CD4-positive, alpha-beta T cell (primary cell): ENCODE measurements at regions not wholly inside any gene's neighbourhood (a gene's known extent, or its start where the extent isn't known, plus 50 kb on each side); places are given as distances from the start of the nearest gene placed in this dataset.

ENCODE experiments used
- ATAC-seq: fragments of 200-7000 bp; cut with Tn5 transposase; one replicate; pipeline ENCODE4 v1.10.0; 2022; ENCODE audit warnings: mild to moderate bottlenecking; ENCODE audit not compliant: poor library complexity
- CTCF ChIA-PET: fragments of 350-600 bp; sonication (Branson Sonifier 250); formaldehyde crosslinking; loops from one replicate; lab custom pipeline; 2021; ENCODE audit warnings: antibody characterized with exemption, inconsistent platforms; lab: Charles Lee
- POLR2A ChIA-PET: fragments of 350-600 bp; sonication (Branson Sonifier 250); formaldehyde crosslinking; loops from one replicate; lab custom pipeline; 2021; ENCODE audit warnings: antibody characterized with exemption, inconsistent platforms; lab: Charles Lee
- DNase-seq, 14 experiments: peaks; one replicate each; pipeline ENCODE4 v3.0.0-alpha.2; 2013 to 2020; ENCODE audit warnings: mixed read lengths in 2 of 14
- H3K27ac ChIP-seq, 2 donors: one replicate each; pipeline versions ENCODE4 v1.5.1 to v1.7.0; 2013; ENCODE audit warnings: low read length in 2 of 2, low read depth in 1 of 2, mild to moderate bottlenecking in 1 of 2
- H3K27me3 ChIP-seq, 2 experiments: 1 replicate in 1 of 2; 2 replicates in 1 of 2; pipeline versions ENCODE4 v1.6.1 to v1.7.0; 2013; ENCODE audit warnings: low read length in 2 of 2, control low read depth in 1 of 2, mild to moderate bottlenecking in 1 of 2, moderate library complexity in 1 of 2; ENCODE audit not compliant: insufficient read depth in 2 of 2, control insufficient read depth in 1 of 2
- H3K36me3 ChIP-seq: one replicate; pipeline ENCODE4 v1.6.1; 2013; ENCODE audit warnings: low read length, control low read depth; ENCODE audit not compliant: insufficient read depth
- H3K4me1 ChIP-seq: one replicate; pipeline ENCODE4 v1.6.1; 2013; ENCODE audit warnings: low read length, control low read depth; ENCODE audit not compliant: insufficient read depth
- H3K4me3 ChIP-seq: one replicate; pipeline ENCODE4 v1.5.1; 2013; ENCODE audit warnings: mild to moderate bottlenecking, low read length, moderate library complexity
- H3K9me3 ChIP-seq, 2 experiments: 1 replicate in 1 of 2; 2 replicates in 1 of 2; pipeline versions ENCODE4 v1.6.1 to v1.7.0; 2013; ENCODE audit warnings: low read length in 2 of 2, mild to moderate bottlenecking in 2 of 2, control low read depth in 1 of 2, moderate library complexity in 1 of 2; ENCODE audit not compliant: control insufficient read depth in 1 of 2, insufficient read depth in 1 of 2
- H3K27ac Mint-ChIP-seq: one replicate; pipeline ENCODE4 v1.8.0; 2020; ENCODE audit warnings: mixed read lengths
- H3K27me3 Mint-ChIP-seq: one replicate; pipeline ENCODE4 v1.8.0; 2021; ENCODE audit warnings: mixed read lengths
- H3K36me3 Mint-ChIP-seq: one replicate; pipeline ENCODE4 v1.8.0; 2021; ENCODE audit warnings: low read depth, mixed read lengths
- H3K4me1 Mint-ChIP-seq: one replicate; pipeline ENCODE4 v1.8.0; 2021; ENCODE audit warnings: low read depth, mixed read lengths
- H3K4me3 Mint-ChIP-seq: one replicate; pipeline ENCODE4 v1.8.0; 2020; ENCODE audit warnings: mild to moderate bottlenecking, mixed read lengths
- H3K9me3 Mint-ChIP-seq: one replicate; pipeline ENCODE4 v1.8.0; 2020; ENCODE audit warnings: mixed read lengths
- intact Hi-C, 2 experiments: fragments of 100-400 bp; cut with DNase I in 1 of 2; cut with micrococcal nuclease in 1 of 2; formaldehyde crosslinking; loops; one replicate each; pipeline versions ENCODE4 v1.15.1 to v1.9.0; 2023 to 2025; cut with DNase I, micrococcal nuclease
- TF ChIP-seq, protein P1 (sequence below): fragments of 200-600 bp; IDR thresholded peaks from one replicate; pipeline ENCODE4 v1.8.0; 2022; ENCODE audit warnings: antibody characterized with exemption, mild to moderate bottlenecking

DNA sequence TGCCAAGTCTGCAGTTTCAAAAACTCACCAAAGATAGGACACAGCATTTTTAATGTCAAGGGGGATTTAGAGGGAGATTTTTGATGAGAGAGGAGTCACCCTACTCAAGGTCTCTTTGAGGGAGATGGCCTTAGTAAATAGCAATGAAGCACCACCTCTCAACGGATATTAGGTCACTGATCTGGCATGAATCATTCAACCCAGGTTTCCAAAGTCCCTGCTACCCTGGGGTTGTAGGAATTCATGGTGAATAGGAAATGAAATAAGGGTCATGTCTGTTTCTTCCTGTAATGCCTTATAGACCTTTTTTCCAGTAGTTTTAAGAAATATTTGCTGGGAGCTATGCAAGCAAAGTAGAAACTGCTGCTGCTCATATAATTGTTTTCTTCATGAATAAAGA lies 2154.9 kb downstream of the LRRC4C start:
- H3K27ac Mint-ChIP-seq, result no peak overlapping the region
- H3K4me1 Mint-ChIP-seq, result no peaks in the 10 kb centered on the region
- ChIA-PET CTCF (no interaction called here), POLR2A (no interaction called here)
- Histone ChIP-seq H3K4me1 (no peaks in the 10 kb centered on the region), H3K27ac (no peak overlapping the region), H3K27me3 (no peaks in the 10 kb centered on the region), H3K9me3 (no peaks in the 10 kb centered on the region), H3K36me3 (no peaks in the 10 kb centered on the region), H3K4me3 (no peak overlapping the region)
- H3K4me3 Mint-ChIP-seq, result no peak overlapping the region
- no peaks in the 10 kb centered on the region for H3K36me3 Mint-ChIP-seq
- H3K9me3 Mint-ChIP-seq, result peaks cover 14% of the 10 kb centered on the region
- TF ChIP-seq, protein P1, sequence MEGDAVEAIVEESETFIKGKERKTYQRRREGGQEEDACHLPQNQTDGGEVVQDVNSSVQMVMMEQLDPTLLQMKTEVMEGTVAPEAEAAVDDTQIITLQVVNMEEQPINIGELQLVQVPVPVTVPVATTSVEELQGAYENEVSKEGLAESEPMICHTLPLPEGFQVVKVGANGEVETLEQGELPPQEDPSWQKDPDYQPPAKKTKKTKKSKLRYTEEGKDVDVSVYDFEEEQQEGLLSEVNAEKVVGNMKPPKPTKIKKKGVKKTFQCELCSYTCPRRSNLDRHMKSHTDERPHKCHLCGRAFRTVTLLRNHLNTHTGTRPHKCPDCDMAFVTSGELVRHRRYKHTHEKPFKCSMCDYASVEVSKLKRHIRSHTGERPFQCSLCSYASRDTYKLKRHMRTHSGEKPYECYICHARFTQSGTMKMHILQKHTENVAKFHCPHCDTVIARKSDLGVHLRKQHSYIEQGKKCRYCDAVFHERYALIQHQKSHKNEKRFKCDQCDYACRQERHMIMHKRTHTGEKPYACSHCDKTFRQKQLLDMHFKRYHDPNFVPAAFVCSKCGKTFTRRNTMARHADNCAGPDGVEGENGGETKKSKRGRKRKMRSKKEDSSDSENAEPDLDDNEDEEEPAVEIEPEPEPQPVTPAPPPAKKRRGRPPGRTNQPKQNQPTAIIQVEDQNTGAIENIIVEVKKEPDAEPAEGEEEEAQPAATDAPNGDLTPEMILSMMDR, result no peak
- DNase-seq, result no peak
- ATAC-seq, result no peak
- no peaks in the 10 kb centered on the region for H3K27me3 Mint-ChIP-seq
- intact Hi-C loops, result no loop called here

DNA sequence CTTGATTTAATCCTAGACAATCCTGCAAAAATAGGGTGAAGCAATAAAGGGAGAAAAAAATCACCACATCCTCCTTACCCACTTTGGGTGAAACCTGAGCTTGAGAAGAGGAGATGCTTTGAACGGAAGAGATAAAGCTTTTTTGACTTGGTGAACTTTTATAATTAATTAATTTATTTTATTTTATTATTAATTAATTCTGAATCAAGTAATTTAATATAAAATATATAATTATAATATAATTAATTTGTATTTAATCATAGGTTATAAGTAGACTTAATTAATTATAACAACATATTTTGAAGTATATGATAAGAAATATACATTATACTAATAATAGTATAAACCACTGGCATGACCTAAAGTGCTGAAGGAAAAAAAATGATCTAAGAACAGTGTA lies 2164.8 kb downstream of the LRRC4C start:
- no peaks in the 10 kb centered on the region for H3K36me3 Mint-ChIP-seq
- no peaks in the 10 kb centered on the region for H3K27me3 Mint-ChIP-seq
- ATAC-seq, result no peak
- H3K4me3 Mint-ChIP-seq, result no peak overlapping the region
- H3K4me1 Mint-ChIP-seq, result no peaks in the 10 kb centered on the region
- Histone ChIP-seq H3K27ac (no peak overlapping the region), H3K27me3 (no peaks in the 10 kb centered on the region), H3K9me3 (no peaks in the 10 kb centered on the region), H3K36me3 (no peaks in the 10 kb centered on the region), H3K4me1 (no peaks in the 10 kb centered on the region), H3K4me3 (no peak overlapping the region)
- TF ChIP-seq, protein P1, result no peak
- H3K27ac Mint-ChIP-seq, result no peak overlapping the region
- peaks cover 23% of the 10 kb centered on the region for H3K9me3 Mint-ChIP-seq
- ChIA-PET CTCF (no interaction called here), POLR2A (no interaction called here)
- no peak for DNase-seq
- intact Hi-C loops, result no loop called here

DNA sequence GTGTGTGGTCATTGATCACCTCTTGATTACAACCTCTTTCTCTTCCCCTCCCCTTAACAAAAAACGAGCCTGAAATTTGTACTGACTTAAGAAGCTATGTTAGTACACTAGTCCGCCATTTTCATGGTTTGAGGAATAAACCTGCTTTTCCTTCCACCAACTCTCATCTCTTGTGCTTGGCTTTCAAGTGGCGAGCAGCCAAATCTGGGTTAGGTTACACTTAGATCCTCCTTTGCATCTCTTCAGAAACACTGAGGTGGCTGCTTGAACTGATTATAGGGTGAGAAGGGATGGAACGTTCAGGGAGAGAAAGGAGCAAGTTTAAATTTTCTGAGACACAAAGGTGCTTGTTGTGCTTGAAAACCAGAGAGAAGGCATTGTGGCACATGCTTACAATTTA lies 2171.4 kb downstream of the LRRC4C start:
- H3K9me3 ChIP-seq, result peaks cover 3 to 9% of the 10 kb centered on the region in 2 experiments
- ATAC-seq, result no peak
- no peak overlapping the region for H3K4me3 Mint-ChIP-seq
- H3K4me1 ChIP-seq, result no peaks in the 10 kb centered on the region
- ChIA-PET POLR2A (no interaction called here), CTCF (no interaction called here)
- H3K27me3 Mint-ChIP-seq, result no peaks in the 10 kb centered on the region
- H3K4me1 Mint-ChIP-seq, result no peaks in the 10 kb centered on the region
- H3K27ac Mint-ChIP-seq, result no peak overlapping the region
- no peaks in the 10 kb centered on the region for H3K36me3 ChIP-seq
- no peaks in the 10 kb centered on the region for H3K27me3 ChIP-seq
- H3K9me3 Mint-ChIP-seq, result peaks cover 15% of the 10 kb centered on the region
- intact Hi-C loops, result no loop called here
- TF ChIP-seq, protein P1, result no peak
- no peaks in the 10 kb centered on the region for H3K36me3 Mint-ChIP-seq
- DNase-seq, result no peak
- H3K27ac ChIP-seq, result no peak overlapping the region
- H3K4me3 ChIP-seq, result no peak overlapping the region
